DOHH2 (cell line): ENCODE measurements at regions not wholly inside any gene's neighbourhood (a gene's known extent, or its start where the extent isn't known, plus 50 kb on each side); places are given as distances from the start of the nearest gene placed in this dataset.

Experiments used
- CTCF ChIP-seq: fragments of 200-600 bp; sonication (generic); IDR thresholded peaks from one replicate; pipeline ENCODE4 v1.5.1; 2014; ENCODE audit warnings: antibody characterized with exemption, mild to moderate bottlenecking, low read depth, low read length; ENCODE audit not compliant: poor library complexity, severe bottlenecking
- EZH2phosphoT487 ChIP-seq: fragments of 200-600 bp; sonication (generic); IDR thresholded peaks from 2 replicates; pipeline ENCODE4 v1.6.1; 2017; ENCODE audit warnings: borderline replicate concordance, mild to moderate bottlenecking, antibody characterized with exemption, low read length, moderate library complexity, mixed read lengths

GRCh38 chr4:133801883-133802282, 399.7 kb downstream of the PABPC4L start:
- TF ChIP-seq EZH2phosphoT487 = no peak
- TF ChIP-seq CTCF = no peak
